LoVo (cell line): ENCODE measurements at regions not wholly inside any gene's neighbourhood (a gene's known extent, or its start where the extent isn't known, plus 50 kb on each side); places are given as distances from the start of the nearest gene placed in this dataset.

Experiments
- DNase-seq: peaks from one replicate; pipeline ENCODE4 v3.0.0-alpha.2; 2016; ENCODE audit warnings: low spot score

GRCh38 chr9:73565026-73565425 is 413.4 kb downstream of the ANXA1 start:
- no peak for DNase-seq

GRCh38 chr9:73565833-73566465 is 414.3 kb downstream of the ANXA1 start:
- peak; percentile 25 for DNase-seq

GRCh38 chr9:73566627-73567026 is 415.0 kb downstream of the ANXA1 start:
- no peak for DNase-seq

- DNase-seq: no peak
Measured at GRCh38 chr9:73573235-73573634, 421.6 kb downstream of the ANXA1 start.

GRCh38 chr9:73575101-73576060 is 423.7 kb downstream of the ANXA1 start:
- DNase-seq: no peak

- no peak for DNase-seq
Measured at GRCh38 chr9:73577848-73578247, 426.2 kb downstream of the ANXA1 start.

- DNase-seq: no peak
Measured at GRCh38 chr9:73579823-73580222, 428.2 kb downstream of the ANXA1 start.

- DNase-seq: no peak
Measured at GRCh38 chr9:73583576-73583975, 431.9 kb downstream of the ANXA1 start.

- DNase-seq: no peak
Measured at GRCh38 chr9:73595036-73595545, 443.4 kb downstream of the ANXA1 start.

- no peak for DNase-seq
Measured at GRCh38 chr9:73596321-73596720, 444.7 kb downstream of the ANXA1 start.

- DNase-seq: no peak
Measured at GRCh38 chr9:73597039-73597438, 445.4 kb downstream of the ANXA1 start.

GRCh38 chr9:73597771-73598170 is 446.1 kb downstream of the ANXA1 start:
- no peak for DNase-seq

- DNase-seq: no peak
Measured at GRCh38 chr9:73609381-73609780, 457.7 kb downstream of the ANXA1 start.

- DNase-seq: no peak
Measured at GRCh38 chr9:73611032-73611431, 459.4 kb downstream of the ANXA1 start.

- no peak for DNase-seq
Measured at GRCh38 chr9:73613092-73613701, 461.5 kb downstream of the ANXA1 start.

GRCh38 chr9:73615557-73615956 is 463.9 kb downstream of the ANXA1 start:
- no peak for DNase-seq

GRCh38 chr9:73617586-73617985 is 465.9 kb downstream of the ANXA1 start:
- no peak for DNase-seq

- DNase-seq: no peak
Measured at GRCh38 chr9:73640971-73641370, 489.3 kb downstream of the ANXA1 start.

- DNase-seq: no peak
Measured at GRCh38 chr9:73643379-73644013, 491.8 kb downstream of the ANXA1 start.

- no peak for DNase-seq
Measured at GRCh38 chr9:73647560-73647959, 495.9 kb downstream of the ANXA1 start.

- no peak for DNase-seq
Measured at GRCh38 chr9:73649552-73649951, 497.9 kb downstream of the ANXA1 start.

GRCh38 chr9:73655363-73655762 is 503.7 kb downstream of the ANXA1 start:
- DNase-seq: no peak
